ENCODE measurements at regions not wholly inside any gene's neighbourhood (a gene's known extent, or its start where the extent isn't known, plus 50 kb on each side); places are given as distances from the start of the nearest gene placed in this dataset.

DNA sequence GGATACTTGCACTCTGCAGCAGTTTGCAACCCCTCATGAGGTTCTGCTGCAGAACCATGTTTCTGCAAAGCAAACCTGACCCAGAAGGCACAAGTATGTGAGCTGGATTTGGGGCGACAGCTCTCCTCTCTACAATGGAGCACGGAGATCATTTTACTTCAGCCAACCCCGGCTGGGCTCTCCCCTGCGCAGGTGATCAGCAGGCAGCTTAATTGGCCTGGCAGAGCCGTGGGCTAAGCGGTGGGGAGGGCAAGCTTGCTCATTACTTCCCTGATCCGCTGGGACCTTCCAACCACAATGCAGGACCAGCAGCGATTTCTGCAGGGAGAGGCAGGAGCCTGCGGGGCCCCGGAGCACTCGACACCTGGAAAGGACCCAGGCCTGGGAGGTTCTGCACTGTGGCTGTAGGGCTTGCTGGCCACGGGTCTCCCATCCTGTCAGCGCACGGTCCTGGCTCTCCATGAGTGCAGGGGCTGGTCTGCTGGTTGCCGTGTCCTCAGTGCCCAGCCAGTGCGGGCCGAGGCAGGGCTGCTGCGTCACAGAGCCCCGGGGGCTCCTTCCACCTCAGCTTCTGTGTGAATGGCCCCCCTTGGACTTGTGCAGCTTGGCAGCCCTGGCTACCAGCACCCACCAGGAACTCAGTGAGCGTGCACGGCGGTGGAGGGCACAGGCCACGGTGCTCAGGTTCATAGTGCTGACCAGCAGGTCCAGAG is 51.8 kb upstream of the RAPGEF1 start:
- TF ChIP-seq, protein P1, sequence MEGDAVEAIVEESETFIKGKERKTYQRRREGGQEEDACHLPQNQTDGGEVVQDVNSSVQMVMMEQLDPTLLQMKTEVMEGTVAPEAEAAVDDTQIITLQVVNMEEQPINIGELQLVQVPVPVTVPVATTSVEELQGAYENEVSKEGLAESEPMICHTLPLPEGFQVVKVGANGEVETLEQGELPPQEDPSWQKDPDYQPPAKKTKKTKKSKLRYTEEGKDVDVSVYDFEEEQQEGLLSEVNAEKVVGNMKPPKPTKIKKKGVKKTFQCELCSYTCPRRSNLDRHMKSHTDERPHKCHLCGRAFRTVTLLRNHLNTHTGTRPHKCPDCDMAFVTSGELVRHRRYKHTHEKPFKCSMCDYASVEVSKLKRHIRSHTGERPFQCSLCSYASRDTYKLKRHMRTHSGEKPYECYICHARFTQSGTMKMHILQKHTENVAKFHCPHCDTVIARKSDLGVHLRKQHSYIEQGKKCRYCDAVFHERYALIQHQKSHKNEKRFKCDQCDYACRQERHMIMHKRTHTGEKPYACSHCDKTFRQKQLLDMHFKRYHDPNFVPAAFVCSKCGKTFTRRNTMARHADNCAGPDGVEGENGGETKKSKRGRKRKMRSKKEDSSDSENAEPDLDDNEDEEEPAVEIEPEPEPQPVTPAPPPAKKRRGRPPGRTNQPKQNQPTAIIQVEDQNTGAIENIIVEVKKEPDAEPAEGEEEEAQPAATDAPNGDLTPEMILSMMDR (IDR thresholded peaks at IDR 0.05; ENCODE audit: control insufficient read depth, extremely low read depth, insufficient read depth): no peak
- no peak for DNase-seq (ENCODE audit: low read depth)

More for the DNA sequence above, 51.8 kb upstream of the RAPGEF1 start:
- H3K4me3 ChIP-seq (ENCODE audit: low read depth, low read length): no peak overlapping the region

Data from LNCaP clone FGC (cell line).